ENCODE measurements at regions not wholly inside any gene's neighbourhood (a gene's known extent, or its start where the extent isn't known, plus 50 kb on each side); places are given as distances from the start of the nearest gene placed in this dataset.
"Not testable (repeated sequence)": the region's sequence is repeated elsewhere in the genome, so short reads cannot be mapped to it uniquely, and the experiment has no call there.

DNA sequence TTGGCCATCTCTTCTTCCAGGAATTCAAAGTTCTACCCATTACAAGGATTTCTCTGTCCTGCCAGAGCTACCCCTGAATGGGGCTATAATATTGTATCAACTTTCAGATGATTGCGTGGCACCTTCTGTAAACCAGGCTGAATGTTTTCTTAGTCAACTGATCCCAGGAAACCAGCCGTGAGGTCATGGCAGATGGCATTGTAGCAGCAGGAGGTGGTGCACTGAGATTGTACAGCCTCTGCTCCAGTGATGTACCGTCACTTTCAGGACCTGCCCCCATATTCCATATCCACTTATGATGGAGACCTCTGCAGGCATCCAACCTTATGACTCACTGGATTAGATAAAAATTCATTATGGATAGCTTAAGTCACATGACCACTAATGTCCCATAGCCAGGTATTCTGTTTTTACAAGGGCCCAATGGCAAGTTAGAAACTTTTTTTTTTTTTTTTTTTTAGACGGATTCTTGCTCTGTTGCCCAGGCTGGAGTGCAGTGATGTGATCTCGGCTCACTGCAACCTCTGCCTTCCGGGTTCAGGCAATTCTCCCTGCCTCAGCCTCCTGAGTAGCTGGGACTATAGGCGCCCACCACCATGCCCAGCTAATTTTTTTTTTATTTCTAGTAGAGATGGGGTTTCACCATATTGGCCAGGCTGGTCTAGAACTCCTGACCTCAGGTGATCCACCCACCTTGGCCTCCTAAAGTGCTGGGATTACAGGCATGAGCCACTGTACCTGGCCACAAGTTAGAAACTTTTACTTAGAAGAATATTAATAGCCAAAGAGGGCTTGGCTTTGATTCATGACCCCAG lies 59.8 kb upstream of the SEC11C start:
- H3K4me1 ChIP-seq (ENCODE audit: control insufficient read depth, insufficient read depth, low read length); H3K79me2 ChIP-seq (ENCODE audit: control insufficient read depth, insufficient read depth, low read length); DNase-seq (ENCODE audit: low read depth, low spot score); H2AFZ ChIP-seq (ENCODE audit: control insufficient read depth, low read depth, low read length); FAIRE-seq; H3K27ac ChIP-seq (ENCODE audit: control insufficient read depth, insufficient read depth); H3K9ac ChIP-seq (ENCODE audit: control insufficient read depth, insufficient read depth, low read length); BruUV-seq (replicated peaks); H4K20me1 ChIP-seq (ENCODE audit: control insufficient read depth, insufficient read depth); intact Hi-C loops (cut with micrococcal nuclease; ENCODE audit: unreplicated experiment); H3K9me3 ChIP-seq (replicated peaks; ENCODE audit: control insufficient read depth, insufficient read depth, low read length); ATAC-seq; H3K4me3 ChIP-seq; RAD21 ChIA-PET (ENCODE audit: unreplicated experiment); POLR2A ChIA-PET; H3K36me3 ChIP-seq (ENCODE audit: control insufficient read depth in 2 of 2, insufficient read depth in 2 of 2, low read length in 1 of 2); H3K27me3 ChIP-seq (replicated peaks in 1 of 2; ENCODE audit: control insufficient read depth in 2 of 2, insufficient read depth in 2 of 2, low read length in 1 of 2); H3K4me2 ChIP-seq (ENCODE audit: control insufficient read depth, insufficient read depth): not testable (repeated sequence)
- in situ Hi-C loops (cut with MboI): loop anchor here (10.0 kb wide), 1 partner anchor 145 kb away; the partner anchor contains the start of gene GRP
- SMC1A ChIA-PET (ENCODE audit: uncharacterized antibody, unreplicated experiment): interaction anchor here (0.8 to 2.1 kb wide), 2 partner anchors 10 to 22 kb away, joined by 3 to 5 read pairs; no protein-coding TSS in a partner anchor
- CTCF ChIA-PET: interaction anchor here (0.6 to 7.9 kb wide), 3 partner anchors 9 to 298 kb away, joined by 3 to 47 read pairs (median 47); partner anchors contain the start of gene GRP
- WGBS (ENCODE audit: insufficient coverage, insufficient replicate concordance, low lambda C conversion rate, missing lambda C conversion rate): 21% methylated on average over 4 of the region's 7 CpGs

DNA sequence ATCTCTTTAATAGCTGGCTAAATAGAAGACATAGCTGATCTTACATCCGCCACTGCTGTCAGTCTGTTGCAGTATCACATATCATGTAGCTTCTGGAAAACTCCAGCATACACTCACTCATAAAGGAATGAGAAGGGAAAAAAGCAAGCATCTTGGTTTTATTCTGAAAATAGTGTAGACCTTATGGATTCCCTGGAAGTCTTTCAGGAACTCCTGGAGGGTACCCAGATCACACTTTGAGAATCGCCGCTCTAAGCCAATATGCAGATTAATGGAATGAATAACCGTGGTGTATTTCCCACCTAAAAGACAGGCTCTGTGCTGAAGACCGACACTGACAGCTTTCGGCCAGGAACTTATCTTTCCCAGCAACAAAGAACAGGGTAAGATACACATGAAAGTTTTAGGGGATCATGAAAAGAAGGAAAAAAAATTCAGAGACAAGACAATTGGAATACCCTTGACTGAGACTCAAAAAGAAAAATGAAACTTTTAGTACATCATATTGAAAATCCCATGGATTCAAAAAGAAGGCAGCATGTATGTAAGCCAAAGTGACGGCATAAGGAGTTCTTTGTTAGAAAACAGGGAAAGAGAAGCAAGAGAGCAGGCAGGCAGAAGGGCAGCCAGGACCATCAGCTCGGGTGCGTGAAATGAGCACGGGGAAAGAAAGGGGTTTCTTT lies 56.4 kb upstream of the SEC11C start:
- WGBS (ENCODE audit: insufficient coverage, insufficient replicate concordance, low lambda C conversion rate, missing lambda C conversion rate): 48% methylated on average over 10 of the region's 10 CpGs
- RAD21 ChIA-PET (ENCODE audit: unreplicated experiment): interaction anchor here (0.6 to 4.1 kb wide), 5 partner anchors 48 to 821 kb away, joined by 3 to 13 read pairs (median 4); no protein-coding TSS in a partner anchor
- TF ChIP-seq SIX5 (IDR thresholded peaks at IDR 0.05; ENCODE audit: low read depth, low read length, severe bottlenecking) (no peak), DPF2 (IDR thresholded peaks at IDR 0.05) (no peak), ZBED1 (IDR thresholded peaks at IDR 0.05; ENCODE audit: borderline replicate concordance) (no peak), CEBPB (IDR thresholded peaks at IDR 0.05; ENCODE audit: borderline replicate concordance in 1 of 2, low read depth in 2 of 2, low read length in 2 of 2) (no peak), SREBF1 (IDR thresholded peaks at IDR 0.05; ENCODE audit: low read length) (no peak), ASH2L (IDR thresholded peaks at IDR 0.05; ENCODE audit: borderline replicate concordance, low read depth) (no peak), ZNF622 (IDR thresholded peaks at IDR 0.05) (no peak), SP1 (IDR thresholded peaks at IDR 0.05; ENCODE audit: low read depth, low read length) (no peak), BACH1 (IDR thresholded peaks at IDR 0.05; ENCODE audit: borderline replicate concordance) (no peak)
- TF ChIP-seq, protein P1, sequence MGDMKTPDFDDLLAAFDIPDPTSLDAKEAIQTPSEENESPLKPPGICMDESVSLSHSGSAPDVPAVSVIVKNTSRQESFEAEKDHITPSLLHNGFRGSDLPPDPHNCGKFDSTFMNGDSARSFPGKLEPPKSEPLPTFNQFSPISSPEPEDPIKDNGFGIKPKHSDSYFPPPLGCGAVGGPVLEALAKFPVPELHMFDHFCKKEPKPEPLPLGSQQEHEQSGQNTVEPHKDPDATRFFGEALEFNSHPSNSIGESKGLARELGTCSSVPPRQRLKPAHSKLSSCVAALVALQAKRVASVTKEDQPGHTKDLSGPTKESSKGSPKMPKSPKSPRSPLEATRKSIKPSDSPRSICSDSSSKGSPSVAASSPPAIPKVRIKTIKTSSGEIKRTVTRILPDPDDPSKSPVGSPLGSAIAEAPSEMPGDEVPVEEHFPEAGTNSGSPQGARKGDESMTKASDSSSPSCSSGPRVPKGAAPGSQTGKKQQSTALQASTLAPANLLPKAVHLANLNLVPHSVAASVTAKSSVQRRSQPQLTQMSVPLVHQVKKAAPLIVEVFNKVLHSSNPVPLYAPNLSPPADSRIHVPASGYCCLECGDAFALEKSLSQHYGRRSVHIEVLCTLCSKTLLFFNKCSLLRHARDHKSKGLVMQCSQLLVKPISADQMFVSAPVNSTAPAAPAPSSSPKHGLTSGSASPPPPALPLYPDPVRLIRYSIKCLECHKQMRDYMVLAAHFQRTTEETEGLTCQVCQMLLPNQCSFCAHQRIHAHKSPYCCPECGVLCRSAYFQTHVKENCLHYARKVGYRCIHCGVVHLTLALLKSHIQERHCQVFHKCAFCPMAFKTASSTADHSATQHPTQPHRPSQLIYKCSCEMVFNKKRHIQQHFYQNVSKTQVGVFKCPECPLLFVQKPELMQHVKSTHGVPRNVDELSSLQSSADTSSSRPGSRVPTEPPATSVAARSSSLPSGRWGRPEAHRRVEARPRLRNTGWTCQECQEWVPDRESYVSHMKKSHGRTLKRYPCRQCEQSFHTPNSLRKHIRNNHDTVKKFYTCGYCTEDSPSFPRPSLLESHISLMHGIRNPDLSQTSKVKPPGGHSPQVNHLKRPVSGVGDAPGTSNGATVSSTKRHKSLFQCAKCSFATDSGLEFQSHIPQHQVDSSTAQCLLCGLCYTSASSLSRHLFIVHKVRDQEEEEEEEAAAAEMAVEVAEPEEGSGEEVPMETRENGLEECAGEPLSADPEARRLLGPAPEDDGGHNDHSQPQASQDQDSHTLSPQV (IDR thresholded peaks at IDR 0.05): no peak

More for the DNA sequence above, 56.4 kb upstream of the SEC11C start:
- H3K4me2 ChIP-seq (ENCODE audit: control insufficient read depth, insufficient read depth): no peak overlapping the region
- ChIA-PET CTCF (interaction anchor here (0.7 to 7.9 kb wide), 16 partner anchors 10 to 636 kb away, joined by 3 to 47 read pairs (median 4); partner anchors contain the start of gene GRP), SMC1A (ENCODE audit: uncharacterized antibody, unreplicated experiment) (interaction anchor here (0.6 to 1.0 kb wide), 3 partner anchors 133 to 688 kb away, joined by 3 to 4 read pairs (median 3); no protein-coding TSS in a partner anchor), POLR2A (no interaction called here)
- ATAC-seq (no peak), DNase-seq (ENCODE audit: low read depth, low spot score) (no peak), FAIRE-seq (no peak)
- H3K27me3 ChIP-seq (replicated peaks in 1 of 2; ENCODE audit: control insufficient read depth in 2 of 2, insufficient read depth in 2 of 2, low read length in 1 of 2): peaks cover 0 to 6% of the 10 kb centered on the region in 2 experiments; a peak in 1 of 4 replicates
- in situ Hi-C loops (cut with MboI): loop anchor here (10.0 kb wide), 1 partner anchor 142 kb away; the partner anchor contains the start of gene GRP
- H3K36me3 ChIP-seq (ENCODE audit: control insufficient read depth in 2 of 2, insufficient read depth in 2 of 2, low read length in 1 of 2): no peaks in the 10 kb centered on the region
- no peak overlapping the region for H3K27ac ChIP-seq (ENCODE audit: control insufficient read depth, insufficient read depth)
- H4K20me1 ChIP-seq (ENCODE audit: control insufficient read depth, insufficient read depth): no peaks in the 10 kb centered on the region
- no peak overlapping the region for H2AFZ ChIP-seq (ENCODE audit: control insufficient read depth, low read depth, low read length)
- H3K4me1 ChIP-seq (ENCODE audit: control insufficient read depth, insufficient read depth, low read length): peaks cover 4% of the 10 kb centered on the region
- intact Hi-C loops (cut with micrococcal nuclease; ENCODE audit: unreplicated experiment): no loop called here
- H3K9ac ChIP-seq (ENCODE audit: control insufficient read depth, insufficient read depth, low read length): no peak overlapping the region
- H3K4me3 ChIP-seq: no peak overlapping the region
- H3K9me3 ChIP-seq (replicated peaks; ENCODE audit: control insufficient read depth, insufficient read depth, low read length): no peaks in the 10 kb centered on the region
- H3K79me2 ChIP-seq (ENCODE audit: control insufficient read depth, insufficient read depth, low read length): no peaks in the 10 kb centered on the region
- BruUV-seq (replicated peaks): no TSS peak
